PC-9 (cell line): ENCODE measurements at regions not wholly inside any gene's neighbourhood (a gene's known extent, or its start where the extent isn't known, plus 50 kb on each side); places are given as distances from the start of the nearest gene placed in this dataset.

Experiments used
- BruUV-seq: library from RNA; stranded (reverse); fragments of 400-500 nt; replicated peaks from 2 replicates; lab custom pipeline; 2021; lab: Mats Ljungman, UMichigan
- CTCF ChIA-PET: fragments of 300-600 bp; sonication (Branson Sonifier 250); formaldehyde crosslinking; loops from one replicate; lab custom pipeline; 2022; ENCODE audit warnings: antibody characterized with exemption; lab: Charles Lee
- POLR2A ChIA-PET: fragments of 300-600 bp; sonication (Branson Sonifier 250); formaldehyde crosslinking; loops from one replicate; lab custom pipeline; 2022; ENCODE audit warnings: antibody characterized with exemption; ENCODE audit not compliant: unreplicated experiment; lab: Charles Lee
- DNase-seq, 2 experiments: peaks; one replicate each; pipeline versions ENCODE4 v3.0.0 to v3.0.0-alpha.2; 2015 to 2022; ENCODE audit warnings: mixed read lengths in 1 of 2
- H2AFZ ChIP-seq: fragments of 200-600 bp; sonication (generic); 2 replicates; pipeline ENCODE4 v1.8.1; 2017; ENCODE audit warnings: antibody characterized with exemption
- H3F3A ChIP-seq: fragments of 200-600 bp; sonication (generic); 2 replicates; pipeline ENCODE4 v1.8.1; 2017; ENCODE audit warnings: antibody characterized with exemption, mild to moderate bottlenecking, low read depth; ENCODE audit not compliant: insufficient read depth
- H3K27ac ChIP-seq: fragments of 200-600 bp; sonication (generic); 2 replicates; pipeline ENCODE4 v1.6.1; 2016; ENCODE audit warnings: mixed run types
- H3K27me3 ChIP-seq: fragments of 200-600 bp; sonication (generic); 2 replicates; pipeline ENCODE4 v1.6.1; 2016; ENCODE audit warnings: low read depth, mixed run types; ENCODE audit not compliant: insufficient read depth
- H3K36me3 ChIP-seq: fragments of 200-600 bp; sonication (generic); 2 replicates; pipeline ENCODE4 v1.6.1; 2016; ENCODE audit warnings: low read depth, mixed run types
- H3K4me1 ChIP-seq: fragments of 200-600 bp; sonication (generic); replicated peaks from 2 replicates; pipeline ENCODE4 v1.6.1; 2016; ENCODE audit warnings: mixed run types; ENCODE audit not compliant: insufficient read depth
- H3K4me2 ChIP-seq: fragments of 200-600 bp; sonication (generic); 2 replicates; pipeline ENCODE4 v1.6.1; 2017; ENCODE audit warnings: mixed run types
- H3K4me3 ChIP-seq: fragments of 200-600 bp; sonication (generic); 2 replicates; pipeline ENCODE4 v1.6.1; 2016; ENCODE audit warnings: mixed run types
- H3K79me2 ChIP-seq: fragments of 200-600 bp; sonication (generic); 2 replicates; pipeline ENCODE4 v1.6.1; 2017; ENCODE audit warnings: low read depth, mixed run types
- H3K9me2 ChIP-seq: fragments of 200-600 bp; sonication (generic); 2 replicates; pipeline ENCODE4 v1.8.1; 2017; ENCODE audit warnings: mild to moderate bottlenecking; ENCODE audit not compliant: insufficient read depth
- H3K9me3 ChIP-seq: fragments of 200-600 bp; sonication (generic); 2 replicates; pipeline ENCODE4 v1.8.1; 2016; ENCODE audit warnings: low read depth; ENCODE audit not compliant: insufficient read depth
- H4K20me1 ChIP-seq: fragments of 200-600 bp; sonication (generic); 2 replicates; pipeline ENCODE4 v1.8.1; 2017; ENCODE audit not compliant: insufficient read depth
- CTCF ChIP-seq: fragments of 200-600 bp; sonication (generic); conservative IDR thresholded peaks from 2 replicates; pipeline ENCODE4 v1.6.1; 2017; ENCODE audit warnings: mixed run types, antibody characterized with exemption, mild to moderate bottlenecking, moderate library complexity
- EZH2 ChIP-seq: fragments of 200-600 bp; sonication (generic); IDR thresholded peaks from 2 replicates; pipeline ENCODE4 v1.8.0; 2017; ENCODE audit warnings: antibody characterized with exemption, low read depth
- intact Hi-C: fragments of 100-400 bp; cut with micrococcal nuclease; formaldehyde crosslinking; loops from one replicate; pipeline ENCODE4 v1.10.0; 2022; ENCODE audit not compliant: unreplicated experiment

GRCh38 chr21:35971824-35972223, 88.5 kb downstream of the SETD4 start:
- Histone ChIP-seq H4K20me1 (no peaks in the 10 kb centered on the region), H3K9me2 (no peaks in the 10 kb centered on the region), H3K4me3 (no peak overlapping the region), H3F3A (peaks cover 3% of the 10 kb centered on the region; the same call in 1 of the 2 replicates), H3K27ac (no peak overlapping the region), H2AFZ (no peak overlapping the region), H3K27me3 (peaks cover 8% of the 10 kb centered on the region; the same call in 1 of the 2 replicates), H3K79me2 (no peaks in the 10 kb centered on the region), H3K36me3 (no peaks in the 10 kb centered on the region), H3K4me2 (no peak overlapping the region), H3K9me3 (no peaks in the 10 kb centered on the region), H3K4me1 (no peaks in the 10 kb centered on the region)
- no peak for DNase-seq
- no peak for TF ChIP-seq EZH2
- TF ChIP-seq CTCF: no peak
- BruUV-seq: no TSS peak
- CTCF ChIA-PET: no interaction called here
- intact Hi-C loops: no loop called here
- POLR2A ChIA-PET: no interaction called here

- TF ChIP-seq CTCF: no peak
- TF ChIP-seq EZH2: no peak
- Histone ChIP-seq H3K27me3 (no peaks in the 10 kb centered on the region), H3K4me3 (no peak overlapping the region), H3K9me2 (no peaks in the 10 kb centered on the region), H3F3A (no peaks in the 10 kb centered on the region), H3K4me2 (no peak overlapping the region), H3K9me3 (no peaks in the 10 kb centered on the region), H2AFZ (no peak overlapping the region), H3K27ac (no peak overlapping the region), H4K20me1 (no peaks in the 10 kb centered on the region), H3K4me1 (no peaks in the 10 kb centered on the region), H3K79me2 (no peaks in the 10 kb centered on the region), H3K36me3 (no peaks in the 10 kb centered on the region)
- BruUV-seq: no TSS peak
- POLR2A ChIA-PET: no interaction called here
- DNase-seq: no peak
- intact Hi-C loops: no loop called here
- CTCF ChIA-PET: no interaction called here
These were observed 91.0 kb downstream of the SETD4 start for GRCh38 chr21:35969281-35969680.

- H3K4me2 ChIP-seq: no peak overlapping the region
- no peaks in the 10 kb centered on the region for H3K9me2 ChIP-seq
- no peaks in the 10 kb centered on the region for H3K79me2 ChIP-seq
- H2AFZ ChIP-seq: no peak overlapping the region
- no peaks in the 10 kb centered on the region for H3K4me1 ChIP-seq
- H4K20me1 ChIP-seq: no peaks in the 10 kb centered on the region
- no peak overlapping the region for H3K27ac ChIP-seq
- H3K4me3 ChIP-seq: no peak overlapping the region
- TF ChIP-seq EZH2: no peak
- TF ChIP-seq CTCF: no peak
- no peaks in the 10 kb centered on the region for H3F3A ChIP-seq
- H3K36me3 ChIP-seq: no peaks in the 10 kb centered on the region
- H3K27me3 ChIP-seq: no peaks in the 10 kb centered on the region
- no TSS peak for BruUV-seq
- intact Hi-C loops: no loop called here
- no peaks in the 10 kb centered on the region for H3K9me3 ChIP-seq
- DNase-seq: no peak
- CTCF ChIA-PET: no interaction called here
- POLR2A ChIA-PET: interaction anchor here (0.5 kb wide), 1 partner anchor 1941 kb away, joined by 3 read pairs; no protein-coding TSS in a partner anchor
These were observed 91.8 kb downstream of the SETD4 start for GRCh38 chr21:35968564-35968963.
